Umbilical cord (tissue), 1 donor: ENCODE measurements at regions not wholly inside any gene's neighbourhood (a gene's known extent, or its start where the extent isn't known, plus 50 kb on each side); places are given as distances from the start of the nearest gene placed in this dataset.

Experiments
- DNase-seq: peaks from one replicate; pipeline ENCODE4 v3.0.0-alpha.2; 2015; ENCODE audit warnings: low spot score

GRCh38 chr2:217307023-217307422, 447.2 kb upstream of the TNP1 start:
- no peak for DNase-seq

GRCh38 chr2:217305882-217306281, 446.0 kb upstream of the TNP1 start:
- DNase-seq: no peak

- DNase-seq: peak; percentile 59
Measured at GRCh38 chr2:217304582-217304981, 444.7 kb upstream of the TNP1 start.

GRCh38 chr2:217302856-217303255, 443.0 kb upstream of the TNP1 start:
- DNase-seq: peak; percentile 41

GRCh38 chr2:217301142-217301925, 441.5 kb upstream of the TNP1 start:
- no peak for DNase-seq

GRCh38 chr2:217299590-217299989, 439.7 kb upstream of the TNP1 start:
- DNase-seq: no peak

- DNase-seq: no peak
Measured at GRCh38 chr2:217297096-217297495, 437.2 kb upstream of the TNP1 start.

- no peak for DNase-seq
Measured at GRCh38 chr2:217294818-217295217, 435.0 kb upstream of the TNP1 start.

- DNase-seq: no peak
Measured at GRCh38 chr2:217294211-217294610, 434.3 kb upstream of the TNP1 start.

GRCh38 chr2:217293607-217294006, 433.7 kb upstream of the TNP1 start:
- DNase-seq: no peak

- no peak for DNase-seq
Measured at GRCh38 chr2:217293046-217293445, 433.2 kb upstream of the TNP1 start.

- DNase-seq: no peak
Measured at GRCh38 chr2:217291259-217291658, 431.4 kb upstream of the TNP1 start.

GRCh38 chr2:217290467-217290866, 430.6 kb upstream of the TNP1 start:
- DNase-seq: no peak

GRCh38 chr2:217289907-217290280, 430.0 kb upstream of the TNP1 start:
- peak; percentile 93 for DNase-seq

- peak; percentile 95 for DNase-seq
Measured at GRCh38 chr2:217289177-217289906, 429.5 kb upstream of the TNP1 start.

- no peak for DNase-seq
Measured at GRCh38 chr2:217288472-217289063, 428.7 kb upstream of the TNP1 start.

GRCh38 chr2:217286833-217287232, 427.0 kb upstream of the TNP1 start:
- no peak for DNase-seq

GRCh38 chr2:217285926-217286325, 426.1 kb upstream of the TNP1 start:
- DNase-seq: no peak

- peak; percentile 42 for DNase-seq
Measured at GRCh38 chr2:217283460-217283859, 423.6 kb upstream of the TNP1 start.

GRCh38 chr2:217282531-217282930, 422.7 kb upstream of the TNP1 start:
- no peak for DNase-seq

- DNase-seq: peak; percentile 39
Measured at GRCh38 chr2:217279556-217279955, 419.7 kb upstream of the TNP1 start.

- DNase-seq: no peak
Measured at GRCh38 chr2:217279140-217279539, 419.3 kb upstream of the TNP1 start.
